Muscle layer of duodenum (tissue), 2 donors: ENCODE measurements at regions not wholly inside any gene's neighbourhood (a gene's known extent, or its start where the extent isn't known, plus 50 kb on each side); places are given as distances from the start of the nearest gene placed in this dataset.

ENCODE experiments used
- H3K27ac ChIP-seq: one replicate; pipeline ENCODE4 v1.7.0; 2013; ENCODE audit warnings: mild to moderate bottlenecking, low read length
- H3K27me3 ChIP-seq: one replicate; pipeline ENCODE4 v1.7.0; 2013; ENCODE audit warnings: low read depth, mild to moderate bottlenecking, control low read depth, low read length
- H3K36me3 ChIP-seq, 2 donors: one replicate each; pipeline ENCODE4 v1.7.0; 2013; ENCODE audit warnings: low read length in 2 of 2, control low read depth in 1 of 2, mild to moderate bottlenecking in 1 of 2; ENCODE audit not compliant: insufficient read depth in 2 of 2, control insufficient read depth in 1 of 2
- H3K4me1 ChIP-seq, 2 donors: one replicate each; pipeline ENCODE4 v1.7.0; 2013; ENCODE audit warnings: low read length in 2 of 2, mild to moderate bottlenecking in 2 of 2, control low read depth in 1 of 2, moderate library complexity in 1 of 2; ENCODE audit not compliant: insufficient read depth in 2 of 2, control insufficient read depth in 1 of 2
- H3K4me3 ChIP-seq, 2 donors: one replicate each; pipeline ENCODE4 v1.7.0; 2013; ENCODE audit warnings: low read length in 2 of 2, low read depth in 1 of 2, mild to moderate bottlenecking in 1 of 2
- H3K9me3 ChIP-seq, 2 donors: one replicate each; pipeline ENCODE4 v1.7.0; 2013; ENCODE audit warnings: low read length in 2 of 2, control low read depth in 1 of 2, mild to moderate bottlenecking in 1 of 2; ENCODE audit not compliant: control insufficient read depth in 1 of 2
- donor health status: healthy.

DNA sequence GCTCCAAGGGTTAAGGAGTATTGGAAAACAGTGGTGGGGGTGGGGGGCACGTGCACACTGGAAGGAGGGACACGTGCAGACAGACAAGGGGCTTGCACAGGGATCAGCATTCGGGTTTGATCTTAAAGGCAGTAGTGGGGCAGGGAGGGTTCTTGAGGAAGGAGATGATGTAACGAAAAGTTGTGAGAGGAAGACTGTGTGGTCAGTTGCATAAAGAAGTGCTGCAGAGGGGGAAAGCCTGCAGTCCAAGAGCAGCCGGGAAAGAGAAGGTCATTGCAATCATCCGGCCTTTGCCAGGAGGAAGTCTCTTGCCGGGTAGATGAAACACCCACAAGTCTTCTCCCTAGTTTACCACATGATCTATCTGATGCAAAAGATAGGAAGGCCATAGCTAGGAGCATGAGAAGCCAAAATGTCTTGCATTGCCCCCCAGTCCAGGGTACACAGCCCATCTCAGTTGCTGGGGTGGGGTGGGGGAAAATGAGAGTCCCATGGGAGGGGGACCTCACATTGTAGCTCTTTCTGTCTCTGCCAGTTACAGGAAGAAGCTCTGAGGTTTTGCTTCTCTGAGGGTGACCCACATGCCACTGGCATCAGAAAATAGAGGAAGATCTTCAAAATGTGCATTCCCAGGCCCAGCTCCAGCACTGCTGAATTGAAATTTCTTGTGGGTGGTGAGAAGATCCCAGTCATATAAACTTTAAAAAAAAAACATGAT, 202.5 kb upstream of the RAB4A start:
- no peak overlapping the region for H3K27ac ChIP-seq

DNA sequence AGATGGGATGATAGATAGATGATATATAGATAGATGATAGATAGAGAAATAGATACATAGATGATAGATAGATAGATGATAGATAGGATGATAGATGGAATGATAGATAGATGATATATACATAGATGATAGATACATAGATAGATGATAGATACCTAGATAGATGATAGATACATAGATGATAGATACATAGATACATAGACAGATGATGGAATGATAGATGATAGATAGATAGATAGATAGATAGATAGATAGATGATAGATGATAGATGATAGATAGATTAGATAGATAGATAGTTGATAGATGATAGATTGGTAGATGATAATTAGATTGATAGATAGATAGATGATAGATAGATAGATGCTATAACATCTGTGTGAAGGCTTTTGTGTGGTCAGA, 201.7 kb upstream of the RAB4A start:
- Histone ChIP-seq H3K4me3 (no peak overlapping the region), H3K27ac (no peak overlapping the region), H3K36me3 (no peaks in the 10 kb centered on the region), H3K27me3 (no peaks in the 10 kb centered on the region), H3K9me3 (no peaks in the 10 kb centered on the region), H3K4me1 (peaks cover 3 to 10% of the 10 kb centered on the region in 2 donors)

More for the DNA sequence above, 202.5 kb upstream of the RAB4A start:
- no peaks in the 10 kb centered on the region for H3K27me3 ChIP-seq
- H3K4me3 ChIP-seq: no peak overlapping the region
- peaks cover 3 to 12% of the 10 kb centered on the region in 2 donors for H3K4me1 ChIP-seq
- no peaks in the 10 kb centered on the region for H3K9me3 ChIP-seq
- no peaks in the 10 kb centered on the region for H3K36me3 ChIP-seq

DNA sequence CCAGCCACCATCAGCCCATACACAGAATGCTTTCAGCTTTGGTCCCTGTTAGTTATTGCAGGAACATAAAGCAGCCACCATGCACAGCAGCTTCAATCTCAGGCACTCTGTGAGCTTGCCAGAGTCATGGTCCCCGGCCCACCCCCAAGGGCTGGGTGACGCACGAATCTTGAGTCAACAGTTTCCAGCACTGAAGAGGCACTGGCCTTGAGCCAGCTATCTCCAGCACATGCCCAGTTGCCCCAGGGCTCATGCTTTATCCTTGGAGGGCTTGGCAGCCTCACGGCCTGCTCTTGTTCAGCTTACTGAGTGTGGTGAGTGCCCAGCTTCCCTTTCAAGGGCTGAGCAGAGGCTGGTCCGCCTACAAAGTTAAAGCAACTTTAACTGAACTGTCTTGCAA, 200.7 kb upstream of the RAB4A start:
- Histone ChIP-seq H3K27me3 (no peaks in the 10 kb centered on the region), H3K4me3 (no peak overlapping the region), H3K27ac (peak overlapping the region; percentile 9), H3K4me1 (peaks cover 0 to 10% of the 10 kb centered on the region in 2 donors), H3K9me3 (no peaks in the 10 kb centered on the region), H3K36me3 (no peaks in the 10 kb centered on the region)

DNA sequence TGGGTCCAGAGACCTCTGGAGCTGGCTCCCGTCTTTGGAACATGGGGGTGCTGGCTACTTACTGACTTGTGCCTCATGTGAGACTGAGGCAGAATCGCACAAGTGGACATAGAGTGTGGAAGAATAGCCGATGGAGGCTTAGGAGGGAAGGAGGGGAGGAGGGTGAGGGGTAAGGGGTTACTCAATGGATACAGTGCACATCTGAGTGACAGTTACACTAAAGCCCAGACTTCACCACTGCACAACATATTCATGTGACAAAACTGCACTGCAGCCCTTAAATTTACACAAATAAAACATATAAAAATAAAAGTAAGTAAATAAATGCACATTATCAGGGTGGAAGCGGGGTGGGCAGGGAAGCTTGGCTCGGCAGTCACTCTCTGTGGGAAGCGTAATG, 197.7 kb upstream of the RAB4A start:
- Histone ChIP-seq H3K4me1 (peaks cover 0 to 5% of the 10 kb centered on the region in 2 donors), H3K9me3 (no peaks in the 10 kb centered on the region), H3K4me3 (no peak overlapping the region), H3K27me3 (no peaks in the 10 kb centered on the region), H3K27ac (no peak overlapping the region), H3K36me3 (no peaks in the 10 kb centered on the region)

DNA sequence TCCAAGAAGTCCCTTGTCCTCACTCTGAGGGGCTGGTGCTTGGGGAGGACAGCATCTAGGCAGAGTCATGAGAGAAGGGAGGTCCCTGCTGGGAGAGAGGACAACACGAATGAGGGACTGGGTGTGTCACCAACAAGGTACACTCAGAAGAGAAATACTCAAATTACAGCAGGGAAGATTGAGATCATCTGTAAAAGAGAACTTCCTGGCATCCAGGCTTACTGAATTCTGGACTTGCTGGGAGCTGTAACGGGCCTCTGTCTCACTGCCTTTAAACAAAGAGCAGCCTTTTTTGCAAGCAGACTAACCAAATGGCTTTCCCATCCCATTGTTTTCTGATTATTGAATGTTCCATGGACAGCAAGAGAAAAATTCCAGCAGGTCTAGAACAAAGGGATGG, 195.7 kb upstream of the RAB4A start:
- Histone ChIP-seq H3K4me3 (no peak overlapping the region), H3K27me3 (no peaks in the 10 kb centered on the region), H3K9me3 (no peaks in the 10 kb centered on the region), H3K4me1 (peaks cover 0 to under 1% of the 10 kb centered on the region in 2 donors), H3K36me3 (no peaks in the 10 kb centered on the region), H3K27ac (no peak overlapping the region)

DNA sequence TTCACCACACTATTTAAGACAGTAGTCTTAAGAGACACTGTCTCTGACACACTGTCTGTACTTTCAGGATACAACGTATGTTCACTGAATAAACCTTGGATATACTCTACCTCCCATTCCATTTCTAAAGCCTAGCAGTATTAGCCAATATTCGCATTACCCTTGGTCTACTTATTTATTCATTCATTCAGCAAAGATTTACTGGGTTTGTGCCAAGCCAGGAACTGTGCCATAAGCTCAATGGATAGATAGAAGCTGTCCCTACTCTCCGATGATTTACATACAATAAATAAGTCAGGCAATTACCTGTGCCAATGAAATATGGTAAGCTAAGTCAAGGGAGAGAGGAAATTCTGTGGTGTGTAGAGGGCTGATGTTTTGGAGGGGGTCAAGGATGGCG, 195.2 kb upstream of the RAB4A start:
- H3K4me3 ChIP-seq: no peak overlapping the region
- H3K27me3 ChIP-seq: no peaks in the 10 kb centered on the region
- no peak overlapping the region for H3K27ac ChIP-seq
- no peaks in the 10 kb centered on the region for H3K9me3 ChIP-seq
- no peaks in the 10 kb centered on the region for H3K36me3 ChIP-seq
- H3K4me1 ChIP-seq: no peaks in the 10 kb centered on the region

DNA sequence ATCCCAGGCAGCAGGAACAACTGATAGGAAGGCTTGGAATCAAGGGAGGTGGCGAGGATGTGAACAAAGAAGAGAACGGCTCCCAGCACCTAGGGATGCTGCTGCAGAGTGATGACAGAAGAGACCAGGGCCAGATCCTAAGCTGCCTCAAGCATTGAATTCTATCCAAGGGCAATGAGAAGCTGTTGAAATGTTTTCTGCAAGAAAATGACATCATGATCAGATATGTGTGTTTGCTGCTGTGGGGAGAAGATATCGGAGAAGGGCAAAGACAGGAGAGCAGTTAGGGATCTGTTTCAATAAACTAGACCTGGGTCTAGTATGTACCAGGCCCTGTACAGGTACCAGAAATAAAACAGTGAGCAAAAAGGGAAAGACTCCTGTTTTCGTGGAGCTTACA, 194.7 kb upstream of the RAB4A start:
- Histone ChIP-seq H3K4me3 (no peak overlapping the region), H3K4me1 (no peaks in the 10 kb centered on the region), H3K36me3 (no peaks in the 10 kb centered on the region), H3K9me3 (no peaks in the 10 kb centered on the region), H3K27me3 (no peaks in the 10 kb centered on the region), H3K27ac (no peak overlapping the region)

DNA sequence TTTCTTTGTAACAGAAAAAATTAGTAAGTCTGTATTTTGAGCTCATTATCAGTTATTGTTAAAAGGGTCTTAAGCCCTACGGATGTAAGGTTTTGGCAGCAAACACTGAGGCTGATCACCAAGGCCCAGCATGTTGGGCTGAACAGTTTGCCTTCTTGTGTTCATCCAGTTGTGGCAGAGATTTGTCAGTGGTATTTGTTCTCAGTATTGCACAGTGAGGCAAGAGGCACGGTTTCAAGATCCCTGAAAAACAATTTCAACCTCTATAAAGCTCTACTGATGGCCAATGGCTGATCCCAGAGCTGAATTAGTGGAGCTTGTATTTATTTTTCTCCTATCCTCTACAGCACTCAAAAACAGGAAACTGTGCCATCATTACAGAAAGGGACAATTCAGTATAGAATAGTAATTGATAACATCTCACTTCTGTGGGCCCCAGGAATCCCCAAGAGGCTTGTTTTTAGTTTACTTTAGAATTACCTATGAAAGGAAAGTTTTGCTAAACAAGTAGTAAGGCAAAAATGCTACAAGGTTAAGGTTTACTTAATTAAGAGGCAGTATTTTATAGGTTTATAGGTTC, 191.8 kb upstream of the RAB4A start:
- Histone ChIP-seq H3K27me3 (no peaks in the 10 kb centered on the region), H3K27ac (no peak overlapping the region), H3K4me3 (no peak overlapping the region), H3K4me1 (no peaks in the 10 kb centered on the region), H3K9me3 (peaks cover 17 to 18% of the 10 kb centered on the region in 2 donors), H3K36me3 (no peaks in the 10 kb centered on the region)

DNA sequence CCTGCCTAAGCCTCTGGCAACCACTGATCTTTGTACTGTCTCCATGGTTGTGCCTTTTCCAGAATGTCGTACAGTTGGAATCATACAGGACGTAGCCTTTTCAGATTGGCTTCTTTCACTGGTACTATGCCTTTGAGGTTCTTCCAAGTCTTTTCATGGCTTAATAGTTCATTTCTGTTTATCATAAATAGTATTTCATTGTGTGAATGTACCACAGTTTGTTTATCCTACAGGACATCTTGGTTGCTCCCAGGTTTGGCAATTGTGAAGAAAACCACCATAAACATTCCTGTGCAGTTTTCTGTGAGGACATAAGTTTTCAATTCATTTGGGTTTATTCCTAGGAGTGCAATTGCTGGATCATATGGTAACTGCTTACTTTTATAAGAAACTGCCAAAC, 190.6 kb upstream of the RAB4A start:
- H3K9me3 ChIP-seq: peaks cover 17 to 18% of the 10 kb centered on the region in 2 donors
- H3K4me1 ChIP-seq: no peaks in the 10 kb centered on the region
- no peak overlapping the region for H3K27ac ChIP-seq
- no peaks in the 10 kb centered on the region for H3K27me3 ChIP-seq
- H3K36me3 ChIP-seq: no peaks in the 10 kb centered on the region
- no peak overlapping the region for H3K4me3 ChIP-seq

DNA sequence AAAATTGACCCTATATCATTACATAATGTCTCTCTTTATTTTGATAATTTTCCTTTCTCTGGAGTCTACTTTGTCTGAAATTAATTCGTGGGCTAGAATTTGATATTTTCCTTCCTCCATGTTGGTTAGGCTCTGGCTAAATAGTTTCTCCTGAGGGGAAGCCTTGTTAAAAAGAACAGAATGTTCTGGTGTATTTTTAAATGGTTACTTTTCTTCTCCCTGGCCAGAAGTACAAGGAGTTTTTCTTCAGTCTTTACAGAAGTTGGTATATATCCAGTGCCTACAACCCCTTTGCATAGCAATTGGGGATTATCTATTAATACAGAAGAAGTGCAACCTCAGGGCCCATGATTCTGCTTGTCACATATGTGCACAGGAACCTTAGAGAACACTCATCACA, 185.6 kb upstream of the RAB4A start:
- H3K27ac ChIP-seq: no peak overlapping the region
- H3K4me1 ChIP-seq: peaks cover 3 to 5% of the 10 kb centered on the region in 2 donors

DNA sequence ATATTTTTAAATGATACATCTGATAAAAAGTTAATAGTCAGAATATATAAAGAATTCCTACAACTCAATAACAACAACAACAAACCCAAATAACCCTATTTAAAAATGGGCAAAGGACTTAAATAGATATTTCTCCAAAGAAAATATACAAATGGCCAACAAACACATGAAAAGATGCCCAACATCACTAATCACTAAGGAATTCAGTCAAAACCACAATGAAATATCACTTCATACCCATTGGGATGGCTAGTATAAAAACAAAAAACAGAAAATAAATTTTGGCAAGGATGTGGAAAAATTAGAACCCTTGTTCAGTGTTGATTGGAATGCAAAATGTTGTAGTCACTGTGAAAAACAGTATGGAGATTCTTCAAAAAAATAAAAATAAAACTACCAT, 184.8 kb upstream of the RAB4A start:
- Histone ChIP-seq H3K27me3 (no peaks in the 10 kb centered on the region), H3K9me3 (peaks cover 17 to 18% of the 10 kb centered on the region in 2 donors), H3K27ac (no peak overlapping the region), H3K4me1 (peaks cover 3 to 5% of the 10 kb centered on the region in 2 donors), H3K4me3 (no peak overlapping the region), H3K36me3 (no peaks in the 10 kb centered on the region)

More for the DNA sequence above, 185.6 kb upstream of the RAB4A start:
- H3K36me3 ChIP-seq: no peaks in the 10 kb centered on the region
- H3K4me3 ChIP-seq: no peak overlapping the region
- peaks cover 17 to 18% of the 10 kb centered on the region in 2 donors for H3K9me3 ChIP-seq
- no peaks in the 10 kb centered on the region for H3K27me3 ChIP-seq

DNA sequence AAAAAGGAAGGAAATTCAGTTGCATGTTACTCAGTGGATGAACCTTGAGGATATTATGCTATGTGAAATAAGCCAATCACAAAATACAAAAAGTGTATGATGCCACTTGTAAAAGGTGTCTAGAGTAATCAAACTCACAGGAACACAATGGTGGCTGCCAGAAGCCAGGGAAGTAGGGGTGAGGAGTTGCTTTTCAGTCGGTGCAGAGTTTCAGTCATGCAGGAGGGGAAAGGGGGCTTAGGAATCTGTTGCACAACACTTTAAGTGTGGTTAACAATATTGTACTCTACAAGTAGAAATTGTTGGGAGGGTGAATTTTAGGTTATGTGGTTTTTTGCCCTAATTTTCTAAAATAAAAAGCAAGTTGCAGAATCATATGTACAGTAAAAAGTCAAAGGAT, 184.2 kb upstream of the RAB4A start:
- H3K4me3 ChIP-seq: no peak overlapping the region
- no peak overlapping the region for H3K27ac ChIP-seq
- no peaks in the 10 kb centered on the region for H3K27me3 ChIP-seq
- peaks cover 3 to 5% of the 10 kb centered on the region in 2 donors for H3K4me1 ChIP-seq
- no peaks in the 10 kb centered on the region for H3K36me3 ChIP-seq
- H3K9me3 ChIP-seq: peaks cover 16 to 17% of the 10 kb centered on the region in 2 donors
